Fibroblast of lung (primary cell): ENCODE measurements at regions not wholly inside any gene's neighbourhood (a gene's known extent, or its start where the extent isn't known, plus 50 kb on each side); places are given as distances from the start of the nearest gene placed in this dataset.

Experiments
- CTCF ChIP-seq, 2 donors: IDR thresholded peaks in 1 of 2; conservative IDR thresholded peaks in 1 of 2; 1 replicate in 1 of 2; 2 replicates in 1 of 2; pipeline ENCODE4 v1.5.1; 2011 to 2012; ENCODE audit warnings: low read length in 2 of 2, control low read depth in 1 of 2, inconsistent platforms in 1 of 2, low read depth in 1 of 2, mild to moderate bottlenecking in 1 of 2
- EZH2 ChIP-seq: IDR thresholded peaks from 2 replicates; pipeline ENCODE4 v1.5.1; 2012; ENCODE audit warnings: low read length, control low read depth, mild to moderate bottlenecking; ENCODE audit errors: missing control alignments

- no peak for TF ChIP-seq CTCF (conservative IDR thresholded peaks at IDR 0.05 in 1 of 2, IDR thresholded peaks at IDR 0.05 in 1 of 2; ENCODE audit: low read depth in 1 of 2, low read length in 2 of 2)
- TF ChIP-seq EZH2, result no peak
These were observed 335.5 kb upstream of the IGFBP7 start for GRCh38 chr4:57445686-57446085.
